ENCODE measurements at regions not wholly inside any gene's neighbourhood (a gene's known extent, or its start where the extent isn't known, plus 50 kb on each side); places are given as distances from the start of the nearest gene placed in this dataset.

GRCh38 chr14:73784988-73785313 lies 66.7 kb upstream of the PTGR2 start:
- TF ChIP-seq CTCF (conservative IDR thresholded peaks at IDR 0.05; ENCODE audit: low read length) (no peak), EZH2phosphoT487 (IDR thresholded peaks at IDR 0.05; ENCODE audit: borderline replicate concordance) (no peak)
